ENCODE measurements at regions not wholly inside any gene's neighbourhood (a gene's known extent, or its start where the extent isn't known, plus 50 kb on each side); places are given as distances from the start of the nearest gene placed in this dataset.

DNA sequence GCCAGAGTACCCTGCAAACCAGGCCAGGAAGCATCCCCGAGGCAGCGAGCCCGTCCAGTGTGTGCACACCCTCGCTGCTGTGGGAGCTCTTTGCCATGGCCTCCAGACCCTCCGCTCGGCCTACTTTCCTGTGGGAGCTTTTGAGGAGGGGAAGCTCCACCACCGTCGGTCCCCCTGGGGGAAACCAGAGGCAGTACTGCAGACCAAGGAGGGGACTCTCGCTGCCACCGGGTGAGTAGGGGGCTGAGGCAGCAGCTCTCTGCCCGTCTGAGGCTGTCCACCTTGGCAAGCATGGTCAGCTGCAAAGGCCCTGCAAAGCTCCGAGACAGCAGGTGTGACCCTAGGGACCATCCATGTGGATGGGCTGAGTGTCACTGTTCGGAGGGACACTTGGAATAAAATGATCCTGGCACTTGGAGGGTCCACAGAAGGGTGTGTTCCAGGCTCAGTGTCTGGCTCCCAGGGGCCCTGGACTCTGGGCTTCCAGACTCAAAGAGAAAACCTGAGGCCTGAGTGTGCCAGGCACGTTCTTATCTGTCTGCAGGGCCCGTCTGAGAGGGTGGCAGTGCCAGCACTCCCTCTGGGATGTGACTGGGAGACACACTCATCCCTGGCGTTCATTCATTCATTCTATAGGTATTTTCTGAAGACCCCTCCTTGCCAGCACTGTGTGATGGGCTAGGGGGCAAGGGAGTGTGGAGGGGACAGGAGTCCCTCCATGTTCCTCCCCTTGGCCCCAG, 282.8 kb upstream of the HS6ST1 start:
- H3K4me3 ChIP-seq (ENCODE audit: low read depth in 1 of 3, low read length in 3 of 3): no peak overlapping the region
- DNase-seq (ENCODE audit: low spot score): no peak

More for the DNA sequence above, 282.8 kb upstream of the HS6ST1 start:
- TF ChIP-seq, protein P1, sequence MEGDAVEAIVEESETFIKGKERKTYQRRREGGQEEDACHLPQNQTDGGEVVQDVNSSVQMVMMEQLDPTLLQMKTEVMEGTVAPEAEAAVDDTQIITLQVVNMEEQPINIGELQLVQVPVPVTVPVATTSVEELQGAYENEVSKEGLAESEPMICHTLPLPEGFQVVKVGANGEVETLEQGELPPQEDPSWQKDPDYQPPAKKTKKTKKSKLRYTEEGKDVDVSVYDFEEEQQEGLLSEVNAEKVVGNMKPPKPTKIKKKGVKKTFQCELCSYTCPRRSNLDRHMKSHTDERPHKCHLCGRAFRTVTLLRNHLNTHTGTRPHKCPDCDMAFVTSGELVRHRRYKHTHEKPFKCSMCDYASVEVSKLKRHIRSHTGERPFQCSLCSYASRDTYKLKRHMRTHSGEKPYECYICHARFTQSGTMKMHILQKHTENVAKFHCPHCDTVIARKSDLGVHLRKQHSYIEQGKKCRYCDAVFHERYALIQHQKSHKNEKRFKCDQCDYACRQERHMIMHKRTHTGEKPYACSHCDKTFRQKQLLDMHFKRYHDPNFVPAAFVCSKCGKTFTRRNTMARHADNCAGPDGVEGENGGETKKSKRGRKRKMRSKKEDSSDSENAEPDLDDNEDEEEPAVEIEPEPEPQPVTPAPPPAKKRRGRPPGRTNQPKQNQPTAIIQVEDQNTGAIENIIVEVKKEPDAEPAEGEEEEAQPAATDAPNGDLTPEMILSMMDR (IDR thresholded peaks at IDR 0.05; ENCODE audit: low read depth, low read length, missing input control): no peak
- no peak for TF ChIP-seq FOXA2 (IDR thresholded peaks at IDR 0.05)
- TF ChIP-seq YY1 (IDR thresholded peaks at IDR 0.05): no peak
- TF ChIP-seq HNF4G (IDR thresholded peaks at IDR 0.05): no peak
- TF ChIP-seq RXRA (IDR thresholded peaks at IDR 0.05): no peak
- TF ChIP-seq NR2F2 (IDR thresholded peaks at IDR 0.05): no peak
- no peak for TF ChIP-seq FOXA1 (IDR thresholded peaks at IDR 0.05)
- no peak for TF ChIP-seq TAF1 (conservative IDR thresholded peaks at IDR 0.05)
- no peak for TF ChIP-seq GABPA (IDR thresholded peaks at IDR 0.05 in 1 of 2, conservative IDR thresholded peaks at IDR 0.05 in 1 of 2)
- TF ChIP-seq EGR1 (IDR thresholded peaks at IDR 0.05; ENCODE audit: low read depth in 2 of 2): no peak
- TF ChIP-seq MAX (IDR thresholded peaks at IDR 0.05): no peak
- TF ChIP-seq, protein P2, sequence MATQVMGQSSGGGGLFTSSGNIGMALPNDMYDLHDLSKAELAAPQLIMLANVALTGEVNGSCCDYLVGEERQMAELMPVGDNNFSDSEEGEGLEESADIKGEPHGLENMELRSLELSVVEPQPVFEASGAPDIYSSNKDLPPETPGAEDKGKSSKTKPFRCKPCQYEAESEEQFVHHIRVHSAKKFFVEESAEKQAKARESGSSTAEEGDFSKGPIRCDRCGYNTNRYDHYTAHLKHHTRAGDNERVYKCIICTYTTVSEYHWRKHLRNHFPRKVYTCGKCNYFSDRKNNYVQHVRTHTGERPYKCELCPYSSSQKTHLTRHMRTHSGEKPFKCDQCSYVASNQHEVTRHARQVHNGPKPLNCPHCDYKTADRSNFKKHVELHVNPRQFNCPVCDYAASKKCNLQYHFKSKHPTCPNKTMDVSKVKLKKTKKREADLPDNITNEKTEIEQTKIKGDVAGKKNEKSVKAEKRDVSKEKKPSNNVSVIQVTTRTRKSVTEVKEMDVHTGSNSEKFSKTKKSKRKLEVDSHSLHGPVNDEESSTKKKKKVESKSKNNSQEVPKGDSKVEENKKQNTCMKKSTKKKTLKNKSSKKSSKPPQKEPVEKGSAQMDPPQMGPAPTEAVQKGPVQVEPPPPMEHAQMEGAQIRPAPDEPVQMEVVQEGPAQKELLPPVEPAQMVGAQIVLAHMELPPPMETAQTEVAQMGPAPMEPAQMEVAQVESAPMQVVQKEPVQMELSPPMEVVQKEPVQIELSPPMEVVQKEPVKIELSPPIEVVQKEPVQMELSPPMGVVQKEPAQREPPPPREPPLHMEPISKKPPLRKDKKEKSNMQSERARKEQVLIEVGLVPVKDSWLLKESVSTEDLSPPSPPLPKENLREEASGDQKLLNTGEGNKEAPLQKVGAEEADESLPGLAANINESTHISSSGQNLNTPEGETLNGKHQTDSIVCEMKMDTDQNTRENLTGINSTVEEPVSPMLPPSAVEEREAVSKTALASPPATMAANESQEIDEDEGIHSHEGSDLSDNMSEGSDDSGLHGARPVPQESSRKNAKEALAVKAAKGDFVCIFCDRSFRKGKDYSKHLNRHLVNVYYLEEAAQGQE (IDR thresholded peaks at IDR 0.05): no peak
- no peak for TF ChIP-seq JUND (IDR thresholded peaks at IDR 0.05)
- TF ChIP-seq SP1 (IDR thresholded peaks at IDR 0.05): no peak
- TF ChIP-seq RAD21 (IDR thresholded peaks at IDR 0.05): no peak
- TF ChIP-seq ZBTB33 (IDR thresholded peaks at IDR 0.05): no peak
- Histone ChIP-seq H3K36me3 (ENCODE audit: control insufficient read depth in 4 of 4, insufficient read depth in 3 of 4, low read depth in 1 of 4, low read length in 3 of 4) (no peaks in the 10 kb centered on the region), H3K27me3 (ENCODE audit: control insufficient read depth in 4 of 4, insufficient read depth in 4 of 4, low read length in 3 of 4) (no peaks in the 10 kb centered on the region), H3K4me1 (ENCODE audit: control insufficient read depth in 4 of 4, insufficient read depth in 4 of 4, low read length in 3 of 4) (no peaks in the 10 kb centered on the region), H3K9me3 (ENCODE audit: control insufficient read depth in 4 of 4, low read length in 3 of 4) (no peaks in the 10 kb centered on the region), H3K27ac (ENCODE audit: low read depth in 1 of 2, low read length in 2 of 2) (no peak overlapping the region), H3K9ac (ENCODE audit: low read depth in 1 of 2, low read length in 2 of 2) (no peak overlapping the region)
- 95% methylated on average over 16 of the region's 16 CpGs for WGBS

Measured in liver (tissue), 8 donors.